Ectodermal cell (in vitro differentiated cells): ENCODE measurements at regions not wholly inside any gene's neighbourhood (a gene's known extent, or its start where the extent isn't known, plus 50 kb on each side); places are given as distances from the start of the nearest gene placed in this dataset.

Experiments
- H3K27ac ChIP-seq: 2 replicates; pipeline ENCODE4 v1.7.0; 2013; ENCODE audit warnings: mild to moderate bottlenecking, low read depth, low read length; ENCODE audit not compliant: insufficient read depth, poor library complexity, severe bottlenecking
- H3K27me3 ChIP-seq: 2 replicates; pipeline ENCODE4 v1.7.0; 2013; ENCODE audit warnings: mild to moderate bottlenecking, low read length; ENCODE audit not compliant: insufficient read depth, control insufficient read depth, poor library complexity, severe bottlenecking
- H3K36me3 ChIP-seq: one replicate; pipeline ENCODE4 v1.7.0; 2013; ENCODE audit warnings: low read length; ENCODE audit not compliant: control insufficient read depth, insufficient read depth
- H3K4me1 ChIP-seq: one replicate; pipeline ENCODE4 v1.7.0; 2013; ENCODE audit warnings: low read length; ENCODE audit not compliant: control insufficient read depth, insufficient read depth
- H3K4me3 ChIP-seq: 2 replicates; pipeline ENCODE4 v1.7.0; 2013; ENCODE audit warnings: low read depth, low read length, control low read depth; ENCODE audit not compliant: insufficient read depth
- H3K9me3 ChIP-seq: 2 replicates; pipeline ENCODE4 v1.7.0; 2013; ENCODE audit warnings: mild to moderate bottlenecking, low read length, moderate library complexity; ENCODE audit not compliant: control insufficient read depth
- WGBS, 2 experiments: methylation state at CpG; one replicate each; pipeline ENCODE4 v1.1.7; 2013; ENCODE audit warnings: missing lambda C conversion rate in 2 of 2; 5-methylcytosine and 5-hydroxymethylcytosine counted together

- no peaks in the 10 kb centered on the region for H3K36me3 ChIP-seq
- H3K4me3 ChIP-seq: no peak overlapping the region
- H3K27me3 ChIP-seq: peaks cover 7% of the 10 kb centered on the region
- WGBS, 2 experiments: 90 to 92% methylated on average over 8 of the region's 8 CpGs
- H3K4me1 ChIP-seq: peaks cover 7% of the 10 kb centered on the region
- no peak overlapping the region for H3K27ac ChIP-seq
- H3K9me3 ChIP-seq: no peaks in the 10 kb centered on the region
Measured at GRCh38 chr22:27159016-27159415, 501.6 kb downstream of the MIAT start.

- Histone ChIP-seq H3K36me3 (no peaks in the 10 kb centered on the region), H3K27me3 (peaks cover 7% of the 10 kb centered on the region)
- 70 to 72% methylated on average over 10 of the region's 10 CpGs for WGBS, 2 experiments
Measured at GRCh38 chr22:27159716-27160295, 502.4 kb downstream of the MIAT start.

GRCh38 chr22:27163162-27164137 lies 506.1 kb downstream of the MIAT start:
- H3K27ac ChIP-seq: no peak overlapping the region
- no peak overlapping the region for H3K4me3 ChIP-seq
- H3K36me3 ChIP-seq: no peaks in the 10 kb centered on the region
- H3K9me3 ChIP-seq: no peaks in the 10 kb centered on the region
- H3K27me3 ChIP-seq: peaks cover 7% of the 10 kb centered on the region
- H3K4me1 ChIP-seq: peaks cover 7% of the 10 kb centered on the region
- WGBS, 2 experiments: 82% methylated on average over 6 of the region's 6 CpGs

More at GRCh38 chr22:27159716-27160295, 502.4 kb downstream of the MIAT start:
- Histone ChIP-seq H3K9me3 (no peaks in the 10 kb centered on the region), H3K27ac (no peak overlapping the region), H3K4me3 (no peak overlapping the region), H3K4me1 (peaks cover 7% of the 10 kb centered on the region)

GRCh38 chr22:27164781-27165503 lies 507.6 kb downstream of the MIAT start:
- peaks cover 4% of the 10 kb centered on the region for H3K4me1 ChIP-seq
- 90 to 91% methylated on average over 5 of the region's 5 CpGs for WGBS, 2 experiments
- peaks cover 7% of the 10 kb centered on the region for H3K27me3 ChIP-seq
- no peaks in the 10 kb centered on the region for H3K36me3 ChIP-seq
- no peaks in the 10 kb centered on the region for H3K9me3 ChIP-seq
- no peak overlapping the region for H3K4me3 ChIP-seq
- no peak overlapping the region for H3K27ac ChIP-seq

- 87% methylated on average over 3 of the region's 3 CpGs for WGBS, 2 experiments
- no peaks in the 10 kb centered on the region for H3K9me3 ChIP-seq
- no peaks in the 10 kb centered on the region for H3K27me3 ChIP-seq
- H3K27ac ChIP-seq: no peak overlapping the region
- H3K36me3 ChIP-seq: no peaks in the 10 kb centered on the region
- no peak overlapping the region for H3K4me3 ChIP-seq
- no peaks in the 10 kb centered on the region for H3K4me1 ChIP-seq
Measured at GRCh38 chr22:27168681-27169080, 511.3 kb downstream of the MIAT start.

- H3K27ac ChIP-seq: no peak overlapping the region
- no peaks in the 10 kb centered on the region for H3K9me3 ChIP-seq
- no peaks in the 10 kb centered on the region for H3K4me1 ChIP-seq
- 84 to 91% methylated on average over 4 of the region's 4 CpGs for WGBS, 2 experiments
- no peak overlapping the region for H3K4me3 ChIP-seq
- no peaks in the 10 kb centered on the region for H3K36me3 ChIP-seq
- no peaks in the 10 kb centered on the region for H3K27me3 ChIP-seq
Measured at GRCh38 chr22:27170491-27170890, 513.1 kb downstream of the MIAT start.

- no peaks in the 10 kb centered on the region for H3K4me1 ChIP-seq
- 90 to 100% methylated on average over 2 of the region's 2 CpGs for WGBS, 2 experiments
- H3K27me3 ChIP-seq: no peaks in the 10 kb centered on the region
- no peaks in the 10 kb centered on the region for H3K9me3 ChIP-seq
- no peak overlapping the region for H3K27ac ChIP-seq
- no peaks in the 10 kb centered on the region for H3K36me3 ChIP-seq
- H3K4me3 ChIP-seq: no peak overlapping the region
Measured at GRCh38 chr22:27171212-27171611, 513.8 kb downstream of the MIAT start.

GRCh38 chr22:27173530-27173929 lies 516.1 kb downstream of the MIAT start:
- H3K36me3 ChIP-seq: no peaks in the 10 kb centered on the region
- no peaks in the 10 kb centered on the region for H3K4me1 ChIP-seq
- no peaks in the 10 kb centered on the region for H3K9me3 ChIP-seq
- no peaks in the 10 kb centered on the region for H3K27me3 ChIP-seq
- 85 to 89% methylated on average over 5 of the region's 5 CpGs for WGBS, 2 experiments
- no peak overlapping the region for H3K4me3 ChIP-seq
- H3K27ac ChIP-seq: no peak overlapping the region

- Histone ChIP-seq H3K36me3 (no peaks in the 10 kb centered on the region), H3K27me3 (no peaks in the 10 kb centered on the region), H3K27ac (no peak overlapping the region), H3K4me1 (no peaks in the 10 kb centered on the region), H3K9me3 (no peaks in the 10 kb centered on the region), H3K4me3 (no peak overlapping the region)
- WGBS, 2 experiments: 48 to 53% methylated on average over 17 of the region's 17 CpGs
Measured at GRCh38 chr22:27175021-27175838, 517.8 kb downstream of the MIAT start.
